ENCODE measurements at regions not wholly inside any gene's neighbourhood (a gene's known extent, or its start where the extent isn't known, plus 50 kb on each side); places are given as distances from the start of the nearest gene placed in this dataset.

DNA sequence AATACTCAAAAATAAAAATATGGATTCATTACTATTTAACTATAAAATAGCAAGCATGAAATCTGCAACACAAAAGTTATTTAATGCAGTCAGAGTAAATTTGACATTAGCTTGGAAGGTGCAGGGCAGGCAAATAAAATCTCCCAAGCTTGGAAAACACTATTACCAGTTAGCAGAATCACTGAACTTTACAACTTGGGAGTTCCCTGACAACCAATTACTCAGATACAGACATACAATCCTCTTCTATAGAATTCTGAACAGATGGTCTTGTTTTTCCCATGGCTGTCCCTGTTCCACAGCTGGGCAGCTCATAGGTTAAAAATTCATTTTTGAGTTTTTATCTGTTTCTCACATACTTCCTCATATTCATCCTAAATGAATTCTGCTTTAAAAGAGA is 1002.6 kb downstream of the SORCS3 start:
- CTCF ChIA-PET = interaction anchor here (0.7 kb wide), 1 partner anchor 13 kb away, joined by 3 read pairs; no protein-coding TSS in a partner anchor
- H4K5ac ChIP-seq (ENCODE audit: low read depth, low read length) = no peak overlapping the region
- no peaks in the 10 kb centered on the region for H3K79me1 ChIP-seq (ENCODE audit: low read depth in 1 of 2, low read length in 2 of 2)
- in situ Hi-C loops (cut with MboI; ENCODE audit: low sequenced_read_pairs) = no loop called here
- no peak overlapping the region for H2BK5ac ChIP-seq (ENCODE audit: low read depth, low read length, poor library complexity, severe bottlenecking)
- H3K27me3 ChIP-seq (ENCODE audit: control insufficient read depth, insufficient read depth, low read length) = no peaks in the 10 kb centered on the region
- H2AK9ac ChIP-seq (replicated peaks; ENCODE audit: low read depth, low read length, poor library complexity) = no peak overlapping the region
- H3K4me3 ChIP-seq (ENCODE audit: insufficient read depth, low read depth, low read length) = no peak overlapping the region
- ATAC-seq (ENCODE audit: low read depth) = no peak
- no peaks in the 10 kb centered on the region for H3K4me1 ChIP-seq (ENCODE audit: control insufficient read depth, insufficient read depth, low read length)
- no peak overlapping the region for H3K56ac ChIP-seq (ENCODE audit: extremely low read depth, insufficient read depth, low read length)
- POLR2A ChIA-PET (ENCODE audit: unreplicated experiment) = no interaction called here
- dilution Hi-C loops (cut with HindIII; ENCODE audit: low sequenced_read_pairs, unreplicated experiment) = no loop called here
- no peak overlapping the region for H3K18ac ChIP-seq (ENCODE audit: low read depth, low read length)
- no peak for TF ChIP-seq RAD21 (IDR thresholded peaks at IDR 0.05; ENCODE audit: low read length)
- H3K4me2 ChIP-seq (ENCODE audit: low read depth, low read length) = no peak overlapping the region
- no peak for DNase-seq
- no peak overlapping the region for H2AK5ac ChIP-seq (ENCODE audit: low read depth, low read length)
- intact Hi-C loops (cut with micrococcal nuclease) = no loop called here
- H3K9ac ChIP-seq (ENCODE audit: low read depth, low read length) = no peak overlapping the region
- H3K9me1 ChIP-seq (ENCODE audit: insufficient read depth, low read length) = no peaks in the 10 kb centered on the region
- no peaks in the 10 kb centered on the region for H4K20me1 ChIP-seq (ENCODE audit: insufficient read depth, low read length)
- no peak overlapping the region for H3K23ac ChIP-seq (ENCODE audit: low read depth, low read length)
- H3K27ac ChIP-seq (ENCODE audit: insufficient read depth, low read length) = no peak overlapping the region
- H2BK20ac ChIP-seq (ENCODE audit: low read depth, low read length) = no peak overlapping the region
- no peak overlapping the region for H3K4ac ChIP-seq (ENCODE audit: low read depth, low read length)
- H3K14ac ChIP-seq (replicated peaks; ENCODE audit: low read depth, low read length) = no peak overlapping the region
- H4K91ac ChIP-seq (ENCODE audit: insufficient read depth, low read depth, low read length) = no peak overlapping the region
- H3K9me3 ChIP-seq (ENCODE audit: control insufficient read depth, insufficient read depth, low read length) = peaks cover 7% of the 10 kb centered on the region
- H4K8ac ChIP-seq (ENCODE audit: low read depth in 2 of 2, low read length in 2 of 2) = no peak overlapping the region
- no peak overlapping the region for H2BK15ac ChIP-seq (ENCODE audit: low read depth, low read length)
- no TSS peak for BruUV-seq (replicated peaks)
- H2BK120ac ChIP-seq (ENCODE audit: low read depth, low read length) = no peak overlapping the region
- H2AFZ ChIP-seq (replicated peaks; ENCODE audit: low read length, poor library complexity) = no peak overlapping the region
- H3K36me3 ChIP-seq (ENCODE audit: control insufficient read depth, insufficient read depth, low read length) = no peaks in the 10 kb centered on the region
